K562 (cell line): ENCODE measurements at regions not wholly inside any gene's neighbourhood (a gene's known extent, or its start where the extent isn't known, plus 50 kb on each side); places are given as distances from the start of the nearest gene placed in this dataset.

ENCODE experiments used
- BRD9 ChIP-seq: fragments of 450-650 bp; IDR thresholded peaks from 2 replicates; pipeline ENCODE4 v1.6.1; 2018; ENCODE audit warnings: low read depth; ENCODE audit not compliant: partially characterized antibody
- CEBPB ChIP-seq: fragments of 450-650 bp; IDR thresholded peaks from 2 replicates; pipeline ENCODE4 v1.6.1; 2016; ENCODE audit warnings: missing genetic modification characterization, missing compliant biosample characterization
- MCM2 ChIP-seq: fragments of 450-650 bp; IDR thresholded peaks from 2 replicates; pipeline ENCODE4 v1.6.1; 2017; ENCODE audit warnings: low read depth, mild to moderate bottlenecking
- NFE2 ChIP-seq: IDR thresholded peaks from 2 replicates; pipeline ENCODE4 v1.6.1; 2014; ENCODE audit warnings: antibody characterized with exemption, low read depth
- POLR2AphosphoS5 ChIP-seq: IDR thresholded peaks from 2 replicates; pipeline ENCODE4 v1.6.1; 2011; ENCODE audit warnings: mild to moderate bottlenecking, low read depth, low read length, moderate library complexity; ENCODE audit not compliant: control insufficient read depth, insufficient read depth
- RBM39 ChIP-seq: fragments of 200-400 bp; formaldehyde crosslinking; optimal IDR thresholded peaks from 2 replicates; pipeline ENCODE3; 2018; ENCODE audit warnings: low read depth, low read length
- SAP30 ChIP-seq: fragments of 200-600 bp; sonication (generic); IDR thresholded peaks from 2 replicates; pipeline ENCODE4 v1.6.1; 2012; ENCODE audit warnings: borderline replicate concordance, low read depth, mild to moderate bottlenecking, moderate library complexity, low read length, control low read depth, inconsistent platforms; ENCODE audit not compliant: insufficient read depth, poor library complexity, severe bottlenecking
- TCF3 ChIP-seq: sonication (generic); formaldehyde crosslinking; IDR thresholded peaks from 2 replicates; pipeline ENCODE4 v1.4.0; 2020; ENCODE audit warnings: mild to moderate bottlenecking, missing genetic modification reagents
- ZC3H4 ChIP-seq: sonication (generic); formaldehyde crosslinking; IDR thresholded peaks from 2 replicates; pipeline ENCODE4 v1.9.0; 2021; ENCODE audit warnings: missing genetic modification reagents, borderline replicate concordance
- TF ChIP-seq, protein P1 (sequence below), 3 experiments: fragments of 200-800 bp in 1 of 3; fragments of 250-450 bp in 1 of 3; fragments of 450-650 bp in 1 of 3; sonication (Bioruptor Pico) in 1 of 3; sonication (Bioruptor generic) in 1 of 3; formaldehyde crosslinking in 1 of 3; IDR thresholded peaks; 2 replicates each; pipeline versions ENCODE4 v1.6.1 to v1.8.0; 2016 to 2022; ENCODE audit warnings: mild to moderate bottlenecking in 2 of 3, missing genetic modification characterization in 2 of 3, missing compliant biosample characterization in 1 of 3, moderate library complexity in 1 of 3
- TF ChIP-seq, protein P2 (sequence below), 3 experiments: IDR thresholded peaks in 2 of 3; conservative IDR thresholded peaks in 1 of 3; 2 replicates each; pipeline ENCODE4 v1.5.1; 2011 to 2012; ENCODE audit warnings: low read length in 3 of 3, mild to moderate bottlenecking in 3 of 3, control low read depth in 2 of 3, improper control_type of control experiment in 1 of 3, inconsistent platforms in 1 of 3, low read depth in 1 of 3, mixed read lengths in 1 of 3, moderate library complexity in 1 of 3; ENCODE audit not compliant: insufficient read depth in 2 of 3
- TF ChIP-seq, protein P3 (sequence below): sonication (generic); formaldehyde crosslinking; IDR thresholded peaks from 2 replicates; pipeline ENCODE4 v1.8.0; 2022; ENCODE audit warnings: mild to moderate bottlenecking, missing genetic modification reagents
- TF ChIP-seq, protein P4 (sequence below): fragments of 250-450 bp; sonication (Bioruptor Pico); IDR thresholded peaks from 2 replicates; pipeline ENCODE4 v1.6.1; 2021; ENCODE audit warnings: mild to moderate bottlenecking
- TF ChIP-seq, protein P5 (sequence below): sonication (generic); formaldehyde crosslinking; IDR thresholded peaks from 2 replicates; pipeline ENCODE4 v1.8.1; 2022; ENCODE audit warnings: missing genetic modification reagents
- TF ChIP-seq, protein P6 (sequence below): IDR thresholded peaks from 2 replicates; pipeline ENCODE4 v1.6.1; 2012; ENCODE audit warnings: low read depth, low read length, improper control_type of control experiment, borderline replicate concordance

DNA sequence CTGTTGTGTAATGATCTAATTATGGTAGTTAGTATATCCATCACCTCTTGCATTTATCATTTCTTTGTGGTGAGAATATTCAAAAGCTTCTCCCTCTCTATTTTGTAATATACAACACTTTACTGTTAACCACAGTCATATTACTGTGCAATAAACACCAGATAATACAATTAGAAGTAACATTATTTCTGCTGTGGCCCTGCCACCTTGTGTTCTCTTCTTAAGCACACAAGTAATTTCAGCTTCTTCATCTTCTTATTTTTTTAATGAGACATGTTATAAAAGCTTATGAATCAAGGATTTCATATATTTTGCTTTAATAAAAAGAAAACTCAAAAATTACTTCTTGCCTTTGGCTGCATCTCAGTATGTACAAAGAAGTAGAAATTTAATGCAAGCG, 675.2 kb upstream of the INTU start (continued):
- TF ChIP-seq, protein P1, sequence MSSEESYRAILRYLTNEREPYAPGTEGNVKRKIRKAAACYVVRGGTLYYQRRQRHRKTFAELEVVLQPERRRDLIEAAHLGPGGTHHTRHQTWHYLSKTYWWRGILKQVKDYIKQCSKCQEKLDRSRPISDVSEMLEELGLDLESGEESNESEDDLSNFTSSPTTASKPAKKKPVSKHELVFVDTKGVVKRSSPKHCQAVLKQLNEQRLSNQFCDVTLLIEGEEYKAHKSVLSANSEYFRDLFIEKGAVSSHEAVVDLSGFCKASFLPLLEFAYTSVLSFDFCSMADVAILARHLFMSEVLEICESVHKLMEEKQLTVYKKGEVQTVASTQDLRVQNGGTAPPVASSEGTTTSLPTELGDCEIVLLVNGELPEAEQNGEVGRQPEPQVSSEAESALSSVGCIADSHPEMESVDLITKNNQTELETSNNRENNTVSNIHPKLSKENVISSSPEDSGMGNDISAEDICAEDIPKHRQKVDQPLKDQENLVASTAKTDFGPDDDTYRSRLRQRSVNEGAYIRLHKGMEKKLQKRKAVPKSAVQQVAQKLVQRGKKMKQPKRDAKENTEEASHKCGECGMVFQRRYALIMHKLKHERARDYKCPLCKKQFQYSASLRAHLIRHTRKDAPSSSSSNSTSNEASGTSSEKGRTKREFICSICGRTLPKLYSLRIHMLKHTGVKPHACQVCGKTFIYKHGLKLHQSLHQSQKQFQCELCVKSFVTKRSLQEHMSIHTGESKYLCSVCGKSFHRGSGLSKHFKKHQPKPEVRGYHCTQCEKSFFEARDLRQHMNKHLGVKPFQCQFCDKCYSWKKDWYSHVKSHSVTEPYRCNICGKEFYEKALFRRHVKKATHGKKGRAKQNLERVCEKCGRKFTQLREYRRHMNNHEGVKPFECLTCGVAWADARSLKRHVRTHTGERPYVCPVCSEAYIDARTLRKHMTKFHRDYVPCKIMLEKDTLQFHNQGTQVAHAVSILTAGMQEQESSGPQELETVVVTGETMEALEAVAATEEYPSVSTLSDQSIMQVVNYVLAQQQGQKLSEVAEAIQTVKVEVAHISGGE (CRISPR knock-in tag; IDR thresholded peaks at IDR 0.05) = no peak
- TF ChIP-seq MCM2 (no peak), NFE2 (no peak), POLR2AphosphoS5 (no peak), TCF3 (no peak), CEBPB (tag) (peak; percentile 52), BRD9 (peak; percentile 35), RBM39 (no peak), SAP30 (no peak), ZC3H4 (CRISPR knock-in tag) (no peak)
- TF ChIP-seq, protein P2, sequence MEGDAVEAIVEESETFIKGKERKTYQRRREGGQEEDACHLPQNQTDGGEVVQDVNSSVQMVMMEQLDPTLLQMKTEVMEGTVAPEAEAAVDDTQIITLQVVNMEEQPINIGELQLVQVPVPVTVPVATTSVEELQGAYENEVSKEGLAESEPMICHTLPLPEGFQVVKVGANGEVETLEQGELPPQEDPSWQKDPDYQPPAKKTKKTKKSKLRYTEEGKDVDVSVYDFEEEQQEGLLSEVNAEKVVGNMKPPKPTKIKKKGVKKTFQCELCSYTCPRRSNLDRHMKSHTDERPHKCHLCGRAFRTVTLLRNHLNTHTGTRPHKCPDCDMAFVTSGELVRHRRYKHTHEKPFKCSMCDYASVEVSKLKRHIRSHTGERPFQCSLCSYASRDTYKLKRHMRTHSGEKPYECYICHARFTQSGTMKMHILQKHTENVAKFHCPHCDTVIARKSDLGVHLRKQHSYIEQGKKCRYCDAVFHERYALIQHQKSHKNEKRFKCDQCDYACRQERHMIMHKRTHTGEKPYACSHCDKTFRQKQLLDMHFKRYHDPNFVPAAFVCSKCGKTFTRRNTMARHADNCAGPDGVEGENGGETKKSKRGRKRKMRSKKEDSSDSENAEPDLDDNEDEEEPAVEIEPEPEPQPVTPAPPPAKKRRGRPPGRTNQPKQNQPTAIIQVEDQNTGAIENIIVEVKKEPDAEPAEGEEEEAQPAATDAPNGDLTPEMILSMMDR (IDR thresholded peaks at IDR 0.05 in 2 of 3, conservative IDR thresholded peaks at IDR 0.05 in 1 of 3; ENCODE audit: insufficient read depth in 2 of 3, low read depth in 1 of 3, low read length in 3 of 3) = peak in 1 of 3 experiments; percentile 31; a peak in 1 of 6 replicates
- TF ChIP-seq, protein P3, sequence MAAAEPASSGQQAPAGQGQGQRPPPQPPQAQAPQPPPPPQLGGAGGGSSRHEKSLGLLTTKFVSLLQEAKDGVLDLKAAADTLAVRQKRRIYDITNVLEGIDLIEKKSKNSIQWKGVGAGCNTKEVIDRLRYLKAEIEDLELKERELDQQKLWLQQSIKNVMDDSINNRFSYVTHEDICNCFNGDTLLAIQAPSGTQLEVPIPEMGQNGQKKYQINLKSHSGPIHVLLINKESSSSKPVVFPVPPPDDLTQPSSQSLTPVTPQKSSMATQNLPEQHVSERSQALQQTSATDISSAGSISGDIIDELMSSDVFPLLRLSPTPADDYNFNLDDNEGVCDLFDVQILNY (CRISPR knock-in tag) = no peak
- TF ChIP-seq, protein P4, sequence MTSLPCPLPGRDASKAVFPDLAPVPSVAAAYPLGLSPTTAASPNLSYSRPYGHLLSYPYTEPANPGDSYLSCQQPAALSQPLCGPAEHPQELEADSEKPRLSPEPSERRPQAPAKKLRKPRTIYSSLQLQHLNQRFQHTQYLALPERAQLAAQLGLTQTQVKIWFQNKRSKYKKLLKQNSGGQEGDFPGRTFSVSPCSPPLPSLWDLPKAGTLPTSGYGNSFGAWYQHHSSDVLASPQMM (CRISPR knock-in tag) = no peak
- TF ChIP-seq, protein P5, sequence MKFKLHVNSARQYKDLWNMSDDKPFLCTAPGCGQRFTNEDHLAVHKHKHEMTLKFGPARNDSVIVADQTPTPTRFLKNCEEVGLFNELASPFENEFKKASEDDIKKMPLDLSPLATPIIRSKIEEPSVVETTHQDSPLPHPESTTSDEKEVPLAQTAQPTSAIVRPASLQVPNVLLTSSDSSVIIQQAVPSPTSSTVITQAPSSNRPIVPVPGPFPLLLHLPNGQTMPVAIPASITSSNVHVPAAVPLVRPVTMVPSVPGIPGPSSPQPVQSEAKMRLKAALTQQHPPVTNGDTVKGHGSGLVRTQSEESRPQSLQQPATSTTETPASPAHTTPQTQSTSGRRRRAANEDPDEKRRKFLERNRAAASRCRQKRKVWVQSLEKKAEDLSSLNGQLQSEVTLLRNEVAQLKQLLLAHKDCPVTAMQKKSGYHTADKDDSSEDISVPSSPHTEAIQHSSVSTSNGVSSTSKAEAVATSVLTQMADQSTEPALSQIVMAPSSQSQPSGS (CRISPR knock-in tag) = no peak
- TF ChIP-seq, protein P6, sequence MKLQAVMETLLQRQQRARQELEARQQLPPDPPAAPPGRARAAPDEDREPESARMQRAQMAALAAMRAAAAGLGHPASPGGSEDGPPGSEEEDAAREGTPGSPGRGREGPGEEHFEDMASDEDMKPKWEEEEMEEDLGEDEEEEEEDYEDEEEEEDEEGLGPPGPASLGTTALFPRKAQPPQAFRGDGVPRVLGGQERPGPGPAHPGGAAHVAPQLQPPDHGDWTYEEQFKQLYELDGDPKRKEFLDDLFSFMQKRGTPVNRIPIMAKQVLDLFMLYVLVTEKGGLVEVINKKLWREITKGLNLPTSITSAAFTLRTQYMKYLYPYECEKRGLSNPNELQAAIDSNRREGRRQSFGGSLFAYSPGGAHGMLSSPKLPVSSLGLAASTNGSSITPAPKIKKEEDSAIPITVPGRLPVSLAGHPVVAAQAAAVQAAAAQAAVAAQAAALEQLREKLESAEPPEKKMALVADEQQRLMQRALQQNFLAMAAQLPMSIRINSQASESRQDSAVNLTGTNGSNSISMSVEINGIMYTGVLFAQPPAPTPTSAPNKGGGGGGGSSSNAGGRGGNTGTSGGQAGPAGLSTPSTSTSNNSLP = 0 out of 2 replicates have a peak, but pooled peaks have one; percentile 50
